Naive thymus-derived CD4-positive, alpha-beta T cell (primary cell): ENCODE measurements at regions not wholly inside any gene's neighbourhood (a gene's known extent, or its start where the extent isn't known, plus 50 kb on each side); places are given as distances from the start of the nearest gene placed in this dataset.

Source experiments
- ATAC-seq: fragments of 150-1000 bp; cut with Tn5 transposase; 2 replicates; pipeline ENCODE4 v1.10.0; 2021; ENCODE audit warnings: mild to moderate bottlenecking, moderate library complexity
- CTCF ChIA-PET: fragments of 350-600 bp; sonication (Branson Sonifier 250); formaldehyde crosslinking; loops from one replicate; lab custom pipeline; 2021; ENCODE audit warnings: antibody characterized with exemption; lab: Charles Lee
- POLR2A ChIA-PET: fragments of 350-600 bp; sonication (Branson Sonifier 250); formaldehyde crosslinking; loops from one replicate; lab custom pipeline; 2021; ENCODE audit warnings: antibody characterized with exemption, inconsistent platforms; lab: Charles Lee
- DNase-seq, 9 donors: peaks; one replicate each; pipeline versions ENCODE4 v3.0.0 to v3.0.0-alpha.2; 2020 to 2022; ENCODE audit warnings: mixed read lengths in 1 of 9
- H3K27ac ChIP-seq: one replicate; pipeline ENCODE4 v1.7.0; 2013; ENCODE audit warnings: mild to moderate bottlenecking, low read depth, low read length, moderate library complexity
- H3K27me3 ChIP-seq, 2 donors: one replicate each; pipeline ENCODE4 v1.7.0; 2013; ENCODE audit warnings: low read length in 2 of 2, mild to moderate bottlenecking in 2 of 2, moderate library complexity in 2 of 2; ENCODE audit not compliant: control insufficient read depth in 2 of 2, insufficient read depth in 2 of 2
- H3K36me3 ChIP-seq, 3 experiments: 1 replicate in 2 of 3; 2 replicates in 1 of 3; pipeline ENCODE4 v1.7.0; 2013; ENCODE audit warnings: low read length in 3 of 3, mild to moderate bottlenecking in 3 of 3, moderate library complexity in 1 of 3; ENCODE audit not compliant: insufficient read depth in 3 of 3, control insufficient read depth in 2 of 3
- H3K4me1 ChIP-seq, 2 donors: one replicate each; pipeline ENCODE4 v1.7.0; 2013; ENCODE audit warnings: low read length in 2 of 2, mild to moderate bottlenecking in 2 of 2, moderate library complexity in 1 of 2; ENCODE audit not compliant: control insufficient read depth in 2 of 2, insufficient read depth in 2 of 2
- H3K4me3 ChIP-seq: 2 replicates; pipeline ENCODE4 v1.7.0; 2013; ENCODE audit warnings: mild to moderate bottlenecking, low read length
- H3K9me3 ChIP-seq, 3 experiments: 1 replicate in 2 of 3; 2 replicates in 1 of 3; pipeline ENCODE4 v1.7.0; 2013; ENCODE audit warnings: low read length in 3 of 3; ENCODE audit not compliant: control insufficient read depth in 2 of 3
- H3K27ac Mint-ChIP-seq, 9 donors: one replicate each; pipeline ENCODE4 v1.8.0; 2020 to 2022; ENCODE audit warnings: mixed read lengths in 9 of 9, mild to moderate bottlenecking in 8 of 9, moderate library complexity in 5 of 9, inconsistent platforms in 2 of 9
- H3K27me3 Mint-ChIP-seq, 5 donors: one replicate each; pipeline ENCODE4 v1.8.0; 2021 to 2022; ENCODE audit warnings: mixed read lengths in 5 of 5, mild to moderate bottlenecking in 1 of 5
- H3K36me3 Mint-ChIP-seq, 5 donors: one replicate each; pipeline ENCODE4 v1.8.0; 2020 to 2022; ENCODE audit warnings: mixed read lengths in 5 of 5, mild to moderate bottlenecking in 3 of 5, inconsistent platforms in 1 of 5
- H3K4me1 Mint-ChIP-seq, 7 donors: one replicate each; pipeline ENCODE4 v1.8.0; 2020 to 2022; ENCODE audit warnings: mixed read lengths in 7 of 7, mild to moderate bottlenecking in 3 of 7, inconsistent platforms in 1 of 7
- H3K4me3 Mint-ChIP-seq, 10 donors: one replicate each; pipeline ENCODE4 v1.8.0; 2020 to 2022; ENCODE audit warnings: mild to moderate bottlenecking in 10 of 10, mixed read lengths in 10 of 10, moderate library complexity in 6 of 10, inconsistent platforms in 2 of 10
- H3K9me3 Mint-ChIP-seq, 11 donors: one replicate each; pipeline ENCODE4 v1.8.0; 2020 to 2022; ENCODE audit warnings: mixed read lengths in 11 of 11, mild to moderate bottlenecking in 4 of 11, inconsistent platforms in 1 of 11, moderate library complexity in 1 of 11
- intact Hi-C, 2 donors: fragments of 100-400 bp; cut with micrococcal nuclease; formaldehyde crosslinking; loops; one replicate each; pipeline ENCODE4 v1.15.1; 2023

- no peak overlapping the region for H3K4me3 ChIP-seq
- Mint-ChIP-seq H3K4me3 (no peak overlapping the region), H3K27ac (no peak overlapping the region), H3K27me3 (no peaks in the 10 kb centered on the region), H3K36me3 (no peaks in the 10 kb centered on the region), H3K9me3 (peaks cover 0 to 20% (median 3%) of the 10 kb centered on the region in 11 donors), H3K4me1 (no peaks in the 10 kb centered on the region)
- no peaks in the 10 kb centered on the region for H3K4me1 ChIP-seq
- intact Hi-C loops, result no loop called here
- no peaks in the 10 kb centered on the region for H3K27me3 ChIP-seq
- CTCF ChIA-PET, result no interaction called here
- H3K27ac ChIP-seq, result no peak overlapping the region
- ATAC-seq (no peak), DNase-seq (no peak)
- no peaks in the 10 kb centered on the region for H3K9me3 ChIP-seq
- POLR2A ChIA-PET, result no interaction called here
- H3K36me3 ChIP-seq, result no peaks in the 10 kb centered on the region
These were observed 1159.5 kb downstream of the ADGRL3 start for GRCh38 chr4:62359441-62360155.

- Mint-ChIP-seq H3K36me3 (peaks cover 0 to 3% (median 0%) of the 10 kb centered on the region in 5 donors), H3K4me1 (no peaks in the 10 kb centered on the region), H3K27ac (no peak overlapping the region), H3K4me3 (no peak overlapping the region), H3K9me3 (peaks cover 3 to 33% (median 13%) of the 10 kb centered on the region in 11 donors), H3K27me3 (no peaks in the 10 kb centered on the region)
- ChIA-PET POLR2A (no interaction called here), CTCF (no interaction called here)
- ATAC-seq (no peak), DNase-seq (no peak)
- Histone ChIP-seq H3K4me3 (no peak overlapping the region), H3K9me3 (no peaks in the 10 kb centered on the region), H3K4me1 (no peaks in the 10 kb centered on the region), H3K27ac (no peak overlapping the region), H3K36me3 (no peaks in the 10 kb centered on the region), H3K27me3 (no peaks in the 10 kb centered on the region)
- intact Hi-C loops, result no loop called here
These were observed 1144.8 kb downstream of the ADGRL3 start for GRCh38 chr4:62344915-62345314.

GRCh38 chr4:62344474-62344873 lies 1144.3 kb downstream of the ADGRL3 start:
- no peak overlapping the region for H3K27ac ChIP-seq
- no peak overlapping the region for H3K4me3 ChIP-seq
- no peaks in the 10 kb centered on the region for H3K9me3 ChIP-seq
- ATAC-seq (no peak), DNase-seq (no peak)
- ChIA-PET CTCF (no interaction called here), POLR2A (no interaction called here)
- Mint-ChIP-seq H3K9me3 (peaks cover 3 to 36% (median 13%) of the 10 kb centered on the region in 11 donors), H3K4me3 (no peak overlapping the region), H3K36me3 (peaks cover 0 to 3% (median 0%) of the 10 kb centered on the region in 5 donors), H3K27me3 (no peaks in the 10 kb centered on the region), H3K4me1 (no peaks in the 10 kb centered on the region), H3K27ac (no peak overlapping the region)
- no peaks in the 10 kb centered on the region for H3K4me1 ChIP-seq
- intact Hi-C loops, result no loop called here
- H3K27me3 ChIP-seq, result no peaks in the 10 kb centered on the region
- H3K36me3 ChIP-seq, result no peaks in the 10 kb centered on the region

GRCh38 chr4:62342346-62342745 lies 1142.2 kb downstream of the ADGRL3 start:
- ATAC-seq, result no peak
- no peak for DNase-seq
- H3K27ac ChIP-seq, result no peak overlapping the region
- Mint-ChIP-seq H3K27me3 (no peaks in the 10 kb centered on the region), H3K36me3 (peaks cover 0 to 3% (median 0%) of the 10 kb centered on the region in 5 donors), H3K9me3 (peaks cover 7 to 49% (median 21%) of the 10 kb centered on the region in 11 donors), H3K4me1 (no peaks in the 10 kb centered on the region), H3K27ac (no peak overlapping the region), H3K4me3 (no peak overlapping the region)
- intact Hi-C loops, result no loop called here
- no peaks in the 10 kb centered on the region for H3K27me3 ChIP-seq
- H3K9me3 ChIP-seq, result no peaks in the 10 kb centered on the region
- ChIA-PET POLR2A (interaction anchor here (0.7 kb wide), 1 partner anchor 12 kb away, joined by 3 read pairs; no protein-coding TSS in a partner anchor), CTCF (no interaction called here)
- no peaks in the 10 kb centered on the region for H3K36me3 ChIP-seq
- no peaks in the 10 kb centered on the region for H3K4me1 ChIP-seq
- H3K4me3 ChIP-seq, result no peak overlapping the region

GRCh38 chr4:62328526-62328925 lies 1128.4 kb downstream of the ADGRL3 start:
- POLR2A ChIA-PET, result no interaction called here
- Mint-ChIP-seq H3K4me3 (no peak overlapping the region), H3K27me3 (no peaks in the 10 kb centered on the region), H3K9me3 (peaks cover 2 to 17% (median 9%) of the 10 kb centered on the region in 11 donors), H3K27ac (no peak overlapping the region), H3K4me1 (no peaks in the 10 kb centered on the region), H3K36me3 (no peaks in the 10 kb centered on the region)
- intact Hi-C loops, result no loop called here
- H3K27me3 ChIP-seq, result no peaks in the 10 kb centered on the region
- no peaks in the 10 kb centered on the region for H3K4me1 ChIP-seq
- CTCF ChIA-PET, result no interaction called here
- H3K4me3 ChIP-seq, result no peak overlapping the region
- ATAC-seq, result no peak
- H3K27ac ChIP-seq, result no peak overlapping the region
- H3K9me3 ChIP-seq, result no peaks in the 10 kb centered on the region
- no peak for DNase-seq
- no peaks in the 10 kb centered on the region for H3K36me3 ChIP-seq

- ATAC-seq (no peak), DNase-seq (no peak)
- H3K4me3 ChIP-seq, result no peak overlapping the region
- H3K4me1 ChIP-seq, result no peaks in the 10 kb centered on the region
- Mint-ChIP-seq H3K9me3 (peaks cover 3 to 13% (median 7%) of the 10 kb centered on the region in 11 donors), H3K27me3 (no peaks in the 10 kb centered on the region), H3K36me3 (no peaks in the 10 kb centered on the region), H3K4me1 (no peaks in the 10 kb centered on the region), H3K4me3 (no peak overlapping the region), H3K27ac (no peak overlapping the region)
- H3K27me3 ChIP-seq, result no peaks in the 10 kb centered on the region
- no peaks in the 10 kb centered on the region for H3K36me3 ChIP-seq
- intact Hi-C loops, result no loop called here
- CTCF ChIA-PET, result no interaction called here
- no peaks in the 10 kb centered on the region for H3K9me3 ChIP-seq
- POLR2A ChIA-PET, result no interaction called here
- no peak overlapping the region for H3K27ac ChIP-seq
These were observed 1127.6 kb downstream of the ADGRL3 start for GRCh38 chr4:62327612-62328297.

- Mint-ChIP-seq H3K27ac (no peak overlapping the region), H3K36me3 (no peaks in the 10 kb centered on the region), H3K9me3 (peaks cover 0 to 9% (median 3%) of the 10 kb centered on the region in 11 donors), H3K4me1 (no peaks in the 10 kb centered on the region), H3K27me3 (no peaks in the 10 kb centered on the region), H3K4me3 (no peak overlapping the region)
- Histone ChIP-seq H3K27me3 (no peaks in the 10 kb centered on the region), H3K4me1 (no peaks in the 10 kb centered on the region), H3K4me3 (no peak overlapping the region), H3K27ac (no peak overlapping the region), H3K36me3 (no peaks in the 10 kb centered on the region), H3K9me3 (no peaks in the 10 kb centered on the region)
- ATAC-seq, result no peak
- ChIA-PET POLR2A (no interaction called here), CTCF (no interaction called here)
- no peak for DNase-seq
- intact Hi-C loops, result no loop called here
These were observed 1124.1 kb downstream of the ADGRL3 start for GRCh38 chr4:62324215-62324614.
